Panc1 (cell line): ENCODE measurements at regions not wholly inside any gene's neighbourhood (a gene's known extent, or its start where the extent isn't known, plus 50 kb on each side); places are given as distances from the start of the nearest gene placed in this dataset.

Experiments used
- ATAC-seq: fragments of 200-7000 bp; cut with Tn5 transposase; 2 replicates; pipeline ENCODE4 v1.9.1; 2020; ENCODE audit warnings: mild to moderate bottlenecking, moderate library complexity
- BruUV-seq: library from RNA; stranded (reverse); fragments of 400-500 nt; replicated peaks from 2 replicates; lab custom pipeline; 2021; lab: Mats Ljungman, UMichigan
- CTCF ChIA-PET: fragments of 300-600 bp; sonication (Branson Sonifier 250); formaldehyde crosslinking; loops from one replicate; lab custom pipeline; 2022; ENCODE audit warnings: antibody characterized with exemption; lab: Charles Lee
- POLR2A ChIA-PET: fragments of 300-600 bp; sonication (Branson Sonifier 250); formaldehyde crosslinking; loops from one replicate; lab custom pipeline; 2022; ENCODE audit warnings: antibody characterized with exemption; lab: Charles Lee
- DNase-seq: peaks from one replicate; pipeline ENCODE4 v3.0.0-alpha.2; 2010; ENCODE audit warnings: low read depth, low spot score
- H3K27ac ChIP-seq: 2 replicates; pipeline ENCODE4 v1.5.1; 2011; ENCODE audit warnings: mild to moderate bottlenecking, low read length, inconsistent platforms
- H3K27me3 ChIP-seq: fragments of 200-500 bp; sonication (Bioruptor generic); 2 replicates; pipeline ENCODE4 v1.6.0; 2014; ENCODE audit warnings: low read length, inconsistent platforms; ENCODE audit not compliant: control insufficient read depth, insufficient read depth
- H3K36me3 ChIP-seq: fragments of 200-500 bp; sonication (Bioruptor generic); 2 replicates; pipeline ENCODE4 v1.5.1; 2014; ENCODE audit warnings: inconsistent platforms, mild to moderate bottlenecking, low read length, moderate library complexity; ENCODE audit not compliant: control insufficient read depth, insufficient read depth
- H3K4me1 ChIP-seq: 2 replicates; pipeline ENCODE4 v1.5.1; 2011; ENCODE audit warnings: inconsistent platforms, mild to moderate bottlenecking, low read length, moderate library complexity; ENCODE audit not compliant: control insufficient read depth, insufficient read depth
- H3K4me3 ChIP-seq, 2 experiments: 2 replicates each; pipeline ENCODE4 v1.5.1; 2011 to 2012; ENCODE audit warnings: low read depth in 2 of 2, low read length in 2 of 2, mild to moderate bottlenecking in 2 of 2, inconsistent platforms in 1 of 2, moderate library complexity in 1 of 2
- H3K9me3 ChIP-seq: fragments of 200-500 bp; sonication (Bioruptor generic); 2 replicates; pipeline ENCODE4 v1.5.1; 2014; ENCODE audit warnings: low read depth, mild to moderate bottlenecking, inconsistent platforms, low read length, moderate library complexity; ENCODE audit not compliant: control insufficient read depth, insufficient read depth
- POLR2AphosphoS5 ChIP-seq: IDR thresholded peaks from 2 replicates; pipeline ENCODE4 v1.6.1; 2012; ENCODE audit warnings: mild to moderate bottlenecking, low read depth, low read length, moderate library complexity
- SIN3A ChIP-seq: IDR thresholded peaks from 2 replicates; pipeline ENCODE4 v1.6.1; 2012; ENCODE audit warnings: low read depth, mild to moderate bottlenecking, low read length, moderate library complexity, borderline replicate concordance; ENCODE audit not compliant: insufficient read depth
- TCF7L2 ChIP-seq: IDR thresholded peaks from 2 replicates; pipeline ENCODE4 v1.6.1; 2011; ENCODE audit warnings: mild to moderate bottlenecking, low read depth, low read length, inconsistent platforms
- in situ Hi-C: cut with HindIII; loops from 2 replicates; pipeline ENCODE4 v1.10.0; 2016; ENCODE audit warnings: low sequenced_read_pairs, low pct_unique_long_range_greater_than_20kb
- intact Hi-C: fragments of 100-400 bp; cut with micrococcal nuclease; formaldehyde crosslinking; loops from one replicate; pipeline ENCODE4 v1.10.0; 2022; ENCODE audit not compliant: unreplicated experiment
- TF ChIP-seq, protein P1 (sequence below): fragments of 450-650 bp; IDR thresholded peaks from 2 replicates; pipeline ENCODE4 v1.5.1; 2017; ENCODE audit warnings: mild to moderate bottlenecking
- TF ChIP-seq, protein P2 (sequence below), 2 experiments: IDR thresholded peaks; 2 replicates each; pipeline ENCODE4 v1.6.1; 2011 to 2012; ENCODE audit warnings: low read depth in 2 of 2, control low read depth in 1 of 2, low read length in 1 of 2, mild to moderate bottlenecking in 1 of 2, moderate library complexity in 1 of 2; ENCODE audit not compliant: insufficient read depth in 1 of 2

DNA sequence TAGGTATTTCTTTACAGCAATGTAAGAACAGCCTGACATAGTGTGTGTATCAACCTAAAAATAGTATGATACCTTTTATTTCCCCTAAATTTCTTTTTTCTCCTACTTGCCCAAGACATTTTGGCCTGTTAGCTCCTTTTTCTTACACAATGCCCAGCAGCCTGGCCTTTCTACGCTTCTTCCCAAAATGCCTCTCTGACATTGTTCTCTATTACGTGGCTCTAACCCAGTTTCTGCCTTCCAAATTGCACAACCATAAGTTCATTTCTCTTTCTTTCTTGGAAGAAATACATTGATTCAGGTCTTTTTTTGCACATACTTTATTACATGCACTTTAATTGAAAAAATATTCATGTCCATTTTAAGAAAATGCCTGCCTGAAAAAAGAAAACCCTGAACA lies 408.2 kb downstream of the PRR16 start:
- no peak for DNase-seq
- Histone ChIP-seq H3K9me3 (no peaks in the 10 kb centered on the region), H3K4me1 (no peaks in the 10 kb centered on the region), H3K36me3 (no peaks in the 10 kb centered on the region), H3K27me3 (no peaks in the 10 kb centered on the region), H3K27ac (no peak overlapping the region), H3K4me3 (no peak overlapping the region)
- ATAC-seq = no peak
- intact Hi-C loops (no loop called here), in situ Hi-C loops (no loop called here)
- ChIA-PET POLR2A (no interaction called here), CTCF (no interaction called here)
- TF ChIP-seq, protein P1, sequence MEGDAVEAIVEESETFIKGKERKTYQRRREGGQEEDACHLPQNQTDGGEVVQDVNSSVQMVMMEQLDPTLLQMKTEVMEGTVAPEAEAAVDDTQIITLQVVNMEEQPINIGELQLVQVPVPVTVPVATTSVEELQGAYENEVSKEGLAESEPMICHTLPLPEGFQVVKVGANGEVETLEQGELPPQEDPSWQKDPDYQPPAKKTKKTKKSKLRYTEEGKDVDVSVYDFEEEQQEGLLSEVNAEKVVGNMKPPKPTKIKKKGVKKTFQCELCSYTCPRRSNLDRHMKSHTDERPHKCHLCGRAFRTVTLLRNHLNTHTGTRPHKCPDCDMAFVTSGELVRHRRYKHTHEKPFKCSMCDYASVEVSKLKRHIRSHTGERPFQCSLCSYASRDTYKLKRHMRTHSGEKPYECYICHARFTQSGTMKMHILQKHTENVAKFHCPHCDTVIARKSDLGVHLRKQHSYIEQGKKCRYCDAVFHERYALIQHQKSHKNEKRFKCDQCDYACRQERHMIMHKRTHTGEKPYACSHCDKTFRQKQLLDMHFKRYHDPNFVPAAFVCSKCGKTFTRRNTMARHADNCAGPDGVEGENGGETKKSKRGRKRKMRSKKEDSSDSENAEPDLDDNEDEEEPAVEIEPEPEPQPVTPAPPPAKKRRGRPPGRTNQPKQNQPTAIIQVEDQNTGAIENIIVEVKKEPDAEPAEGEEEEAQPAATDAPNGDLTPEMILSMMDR = no peak
- TF ChIP-seq SIN3A (no peak), POLR2AphosphoS5 (no peak), TCF7L2 (no peak)
- TF ChIP-seq, protein P2, sequence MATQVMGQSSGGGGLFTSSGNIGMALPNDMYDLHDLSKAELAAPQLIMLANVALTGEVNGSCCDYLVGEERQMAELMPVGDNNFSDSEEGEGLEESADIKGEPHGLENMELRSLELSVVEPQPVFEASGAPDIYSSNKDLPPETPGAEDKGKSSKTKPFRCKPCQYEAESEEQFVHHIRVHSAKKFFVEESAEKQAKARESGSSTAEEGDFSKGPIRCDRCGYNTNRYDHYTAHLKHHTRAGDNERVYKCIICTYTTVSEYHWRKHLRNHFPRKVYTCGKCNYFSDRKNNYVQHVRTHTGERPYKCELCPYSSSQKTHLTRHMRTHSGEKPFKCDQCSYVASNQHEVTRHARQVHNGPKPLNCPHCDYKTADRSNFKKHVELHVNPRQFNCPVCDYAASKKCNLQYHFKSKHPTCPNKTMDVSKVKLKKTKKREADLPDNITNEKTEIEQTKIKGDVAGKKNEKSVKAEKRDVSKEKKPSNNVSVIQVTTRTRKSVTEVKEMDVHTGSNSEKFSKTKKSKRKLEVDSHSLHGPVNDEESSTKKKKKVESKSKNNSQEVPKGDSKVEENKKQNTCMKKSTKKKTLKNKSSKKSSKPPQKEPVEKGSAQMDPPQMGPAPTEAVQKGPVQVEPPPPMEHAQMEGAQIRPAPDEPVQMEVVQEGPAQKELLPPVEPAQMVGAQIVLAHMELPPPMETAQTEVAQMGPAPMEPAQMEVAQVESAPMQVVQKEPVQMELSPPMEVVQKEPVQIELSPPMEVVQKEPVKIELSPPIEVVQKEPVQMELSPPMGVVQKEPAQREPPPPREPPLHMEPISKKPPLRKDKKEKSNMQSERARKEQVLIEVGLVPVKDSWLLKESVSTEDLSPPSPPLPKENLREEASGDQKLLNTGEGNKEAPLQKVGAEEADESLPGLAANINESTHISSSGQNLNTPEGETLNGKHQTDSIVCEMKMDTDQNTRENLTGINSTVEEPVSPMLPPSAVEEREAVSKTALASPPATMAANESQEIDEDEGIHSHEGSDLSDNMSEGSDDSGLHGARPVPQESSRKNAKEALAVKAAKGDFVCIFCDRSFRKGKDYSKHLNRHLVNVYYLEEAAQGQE (IDR thresholded peaks at IDR 0.05; ENCODE audit: insufficient read depth in 1 of 2, low read depth in 2 of 2, low read length in 1 of 2) = no peak
- no TSS peak for BruUV-seq

DNA sequence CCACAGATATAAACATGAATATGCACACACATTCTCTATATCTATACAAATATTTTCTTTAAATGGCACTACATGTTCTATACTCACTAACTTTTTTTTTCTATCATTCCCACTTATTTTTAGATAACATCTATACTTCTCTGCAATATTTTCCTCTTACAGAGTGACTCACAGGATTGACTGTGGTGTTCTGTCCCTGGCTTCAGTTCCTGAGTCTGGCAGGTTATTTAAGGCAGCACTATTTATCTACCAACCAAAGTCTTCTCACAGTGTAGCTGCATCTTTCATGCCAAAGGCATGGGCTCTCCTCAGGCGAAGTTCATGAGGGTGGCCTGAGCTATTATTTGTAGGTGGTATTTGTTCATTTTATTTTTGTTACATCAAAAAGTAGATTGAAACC lies 409.0 kb downstream of the PRR16 start:
- in situ Hi-C loops (no loop called here), intact Hi-C loops (no loop called here)
- Histone ChIP-seq H3K9me3 (no peaks in the 10 kb centered on the region), H3K27me3 (no peaks in the 10 kb centered on the region), H3K4me3 (no peak overlapping the region), H3K36me3 (no peaks in the 10 kb centered on the region), H3K27ac (no peak overlapping the region), H3K4me1 (no peaks in the 10 kb centered on the region)
- CTCF ChIA-PET = no interaction called here
- no TSS peak for BruUV-seq
- DNase-seq = no peak
- TF ChIP-seq, protein P2 (IDR thresholded peaks at IDR 0.05; ENCODE audit: insufficient read depth in 1 of 2, low read depth in 2 of 2, low read length in 1 of 2) = no peak
- TF ChIP-seq POLR2AphosphoS5 = no peak
- no peak for TF ChIP-seq SIN3A
- TF ChIP-seq, protein P1 = no peak
- no peak for TF ChIP-seq TCF7L2
- ATAC-seq = no peak
- POLR2A ChIA-PET = no interaction called here
